ENCODE measurements at regions not wholly inside any gene's neighbourhood (a gene's known extent, or its start where the extent isn't known, plus 50 kb on each side); places are given as distances from the start of the nearest gene placed in this dataset.

- H3K4me1 ChIP-seq (ENCODE audit: control insufficient read depth, extremely low read depth, insufficient read depth, low read length): no peaks in the 10 kb centered on the region
- no peak overlapping the region for H3K4me3 ChIP-seq (replicated peaks in 1 of 4; ENCODE audit: control extremely low read depth in 1 of 4, insufficient read depth in 1 of 4, low read depth in 3 of 4, low read length in 4 of 4)
- no peak overlapping the region for H3K4me2 ChIP-seq (ENCODE audit: extremely low read depth, insufficient read depth, low read length)
- H3K27ac ChIP-seq (ENCODE audit: insufficient read depth, low read length): no peak overlapping the region
- H3K36me3 ChIP-seq (ENCODE audit: control insufficient read depth, insufficient read depth, low read length): no peaks in the 10 kb centered on the region
- H4K20me1 ChIP-seq (ENCODE audit: control insufficient read depth, extremely low read depth, insufficient read depth, low read length): no peaks in the 10 kb centered on the region
- no peak overlapping the region for H2AFZ ChIP-seq (ENCODE audit: low read length)
- H3K9ac ChIP-seq (ENCODE audit: insufficient read depth, low read length): no peak overlapping the region
- no peaks in the 10 kb centered on the region for H3K79me2 ChIP-seq (ENCODE audit: control insufficient read depth, insufficient read depth, low read length)
- no peaks in the 10 kb centered on the region for H3K27me3 ChIP-seq (ENCODE audit: control insufficient read depth, insufficient read depth, low read length)
- H3K9me3 ChIP-seq (ENCODE audit: control insufficient read depth, insufficient read depth, low read depth, low read length): no peaks in the 10 kb centered on the region
- no peak for TF ChIP-seq CTCF (conservative IDR thresholded peaks at IDR 0.05 in 1 of 2, IDR thresholded peaks at IDR 0.05 in 1 of 2; ENCODE audit: low read depth in 1 of 2, low read length in 2 of 2)
- no peak for TF ChIP-seq EZH2 (IDR thresholded peaks at IDR 0.05; ENCODE audit: low read length, missing control alignments)
- no peak for DNase-seq (ENCODE audit: low read depth in 2 of 2)
Measured at GRCh38 chr6:92024110-92024509, 1395.2 kb downstream of the EPHA7 start.

DNA sequence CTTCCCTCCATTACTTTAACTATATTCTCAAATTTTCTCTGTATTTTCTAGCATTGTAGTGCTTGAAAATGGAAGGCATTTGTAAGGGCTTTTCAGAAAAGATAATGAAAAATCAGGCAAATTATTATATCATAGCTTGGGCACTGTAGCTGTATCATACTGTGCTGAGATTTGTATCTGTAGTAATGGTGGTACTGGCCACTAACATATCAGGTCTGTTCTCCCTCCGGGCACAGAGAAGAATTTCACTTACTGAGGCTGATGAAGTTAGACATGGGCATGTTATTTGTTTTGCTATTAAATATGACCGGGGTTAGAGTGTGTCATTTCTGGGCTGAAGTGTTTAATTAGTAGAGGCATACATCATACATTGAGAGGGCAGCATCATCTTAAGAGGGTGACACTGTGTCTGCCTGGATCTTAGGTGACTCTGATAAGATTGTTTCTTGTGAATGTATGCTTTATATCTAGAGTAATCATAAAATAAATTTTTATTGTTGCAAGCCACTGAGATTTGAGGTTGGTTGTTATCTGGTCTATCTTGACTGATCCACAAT lies 1395.9 kb downstream of the EPHA7 start:
- TF ChIP-seq EZH2 (IDR thresholded peaks at IDR 0.05; ENCODE audit: low read length, missing control alignments) (no peak), CTCF (conservative IDR thresholded peaks at IDR 0.05 in 1 of 2, IDR thresholded peaks at IDR 0.05 in 1 of 2; ENCODE audit: low read depth in 1 of 2, low read length in 2 of 2) (no peak)
- Histone ChIP-seq H3K4me1 (ENCODE audit: control insufficient read depth, extremely low read depth, insufficient read depth, low read length) (no peaks in the 10 kb centered on the region), H4K20me1 (ENCODE audit: control insufficient read depth, extremely low read depth, insufficient read depth, low read length) (no peaks in the 10 kb centered on the region), H3K27me3 (ENCODE audit: control insufficient read depth, insufficient read depth, low read length) (no peaks in the 10 kb centered on the region), H3K9me3 (ENCODE audit: control insufficient read depth, insufficient read depth, low read depth, low read length) (no peaks in the 10 kb centered on the region), H3K4me3 (replicated peaks in 1 of 4; ENCODE audit: control extremely low read depth in 1 of 4, insufficient read depth in 1 of 4, low read depth in 3 of 4, low read length in 4 of 4) (no peak overlapping the region), H3K36me3 (ENCODE audit: control insufficient read depth, insufficient read depth, low read length) (no peaks in the 10 kb centered on the region), H3K9ac (ENCODE audit: insufficient read depth, low read length) (no peak overlapping the region), H3K79me2 (ENCODE audit: control insufficient read depth, insufficient read depth, low read length) (no peaks in the 10 kb centered on the region), H3K4me2 (ENCODE audit: extremely low read depth, insufficient read depth, low read length) (no peak overlapping the region), H3K27ac (ENCODE audit: insufficient read depth, low read length) (no peak overlapping the region), H2AFZ (ENCODE audit: low read length) (no peak overlapping the region)
- DNase-seq (ENCODE audit: low read depth in 2 of 2): no peak

GRCh38 chr6:92011681-92012245 lies 1407.6 kb downstream of the EPHA7 start:
- Histone ChIP-seq H3K4me1 (ENCODE audit: control insufficient read depth, extremely low read depth, insufficient read depth, low read length) (no peaks in the 10 kb centered on the region), H2AFZ (ENCODE audit: low read length) (no peak overlapping the region), H3K9ac (ENCODE audit: insufficient read depth, low read length) (no peak overlapping the region), H3K27ac (ENCODE audit: insufficient read depth, low read length) (no peak overlapping the region), H3K9me3 (ENCODE audit: control insufficient read depth, insufficient read depth, low read depth, low read length) (no peaks in the 10 kb centered on the region), H3K79me2 (ENCODE audit: control insufficient read depth, insufficient read depth, low read length) (no peaks in the 10 kb centered on the region), H3K27me3 (ENCODE audit: control insufficient read depth, insufficient read depth, low read length) (no peaks in the 10 kb centered on the region), H3K36me3 (ENCODE audit: control insufficient read depth, insufficient read depth, low read length) (no peaks in the 10 kb centered on the region), H4K20me1 (ENCODE audit: control insufficient read depth, extremely low read depth, insufficient read depth, low read length) (no peaks in the 10 kb centered on the region), H3K4me2 (ENCODE audit: extremely low read depth, insufficient read depth, low read length) (no peak overlapping the region), H3K4me3 (replicated peaks in 1 of 4; ENCODE audit: control extremely low read depth in 1 of 4, insufficient read depth in 1 of 4, low read depth in 3 of 4, low read length in 4 of 4) (no peak overlapping the region)
- no peak for DNase-seq (ENCODE audit: low read depth in 2 of 2)
- no peak for TF ChIP-seq EZH2 (IDR thresholded peaks at IDR 0.05; ENCODE audit: low read length, missing control alignments)
- no peak for TF ChIP-seq CTCF (conservative IDR thresholded peaks at IDR 0.05 in 1 of 2, IDR thresholded peaks at IDR 0.05 in 1 of 2; ENCODE audit: low read depth in 1 of 2, low read length in 2 of 2)

Measured in fibroblast of lung (primary cell).